ENCODE measurements at regions not wholly inside any gene's neighbourhood (a gene's known extent, or its start where the extent isn't known, plus 50 kb on each side); places are given as distances from the start of the nearest gene placed in this dataset.

DNA sequence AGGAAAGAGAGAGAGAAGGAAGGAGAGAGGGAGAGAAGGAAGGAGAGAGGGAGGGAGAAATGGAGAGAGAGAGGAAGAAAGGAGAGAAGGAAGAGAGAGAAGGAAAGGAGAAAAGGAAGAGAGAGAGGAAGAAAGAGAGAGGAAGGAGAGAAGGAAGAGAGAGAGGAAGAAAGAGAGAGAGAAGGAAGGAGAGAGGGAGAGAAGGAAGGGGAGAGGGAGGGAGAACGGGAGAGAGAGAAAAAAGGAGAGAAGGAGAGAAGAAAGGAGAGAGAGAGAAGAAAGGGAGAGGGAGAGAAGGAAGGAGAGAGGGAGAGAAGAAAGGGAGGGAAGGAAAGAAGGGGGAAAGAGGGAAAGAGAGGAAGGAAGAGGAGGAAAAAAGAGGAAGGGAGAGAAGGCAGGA is 1070.7 kb downstream of the UQCRFS1 start:
- Histone ChIP-seq H3K4me1 (ENCODE audit: insufficient read depth, poor library complexity, severe bottlenecking) (no peaks in the 10 kb centered on the region), H3K27ac (ENCODE audit: poor library complexity, severe bottlenecking) (no peak overlapping the region), H3K36me3 (ENCODE audit: low read depth) (no peaks in the 10 kb centered on the region), H3K4me3 (ENCODE audit: severe bottlenecking) (no peak overlapping the region), H3K27me3 (ENCODE audit: insufficient read depth, poor library complexity, severe bottlenecking) (no peaks in the 10 kb centered on the region), H3K9me3 (ENCODE audit: severe bottlenecking) (no peaks in the 10 kb centered on the region)
- no peak for ATAC-seq (ENCODE audit: low read depth)
- TF ChIP-seq, protein P1, sequence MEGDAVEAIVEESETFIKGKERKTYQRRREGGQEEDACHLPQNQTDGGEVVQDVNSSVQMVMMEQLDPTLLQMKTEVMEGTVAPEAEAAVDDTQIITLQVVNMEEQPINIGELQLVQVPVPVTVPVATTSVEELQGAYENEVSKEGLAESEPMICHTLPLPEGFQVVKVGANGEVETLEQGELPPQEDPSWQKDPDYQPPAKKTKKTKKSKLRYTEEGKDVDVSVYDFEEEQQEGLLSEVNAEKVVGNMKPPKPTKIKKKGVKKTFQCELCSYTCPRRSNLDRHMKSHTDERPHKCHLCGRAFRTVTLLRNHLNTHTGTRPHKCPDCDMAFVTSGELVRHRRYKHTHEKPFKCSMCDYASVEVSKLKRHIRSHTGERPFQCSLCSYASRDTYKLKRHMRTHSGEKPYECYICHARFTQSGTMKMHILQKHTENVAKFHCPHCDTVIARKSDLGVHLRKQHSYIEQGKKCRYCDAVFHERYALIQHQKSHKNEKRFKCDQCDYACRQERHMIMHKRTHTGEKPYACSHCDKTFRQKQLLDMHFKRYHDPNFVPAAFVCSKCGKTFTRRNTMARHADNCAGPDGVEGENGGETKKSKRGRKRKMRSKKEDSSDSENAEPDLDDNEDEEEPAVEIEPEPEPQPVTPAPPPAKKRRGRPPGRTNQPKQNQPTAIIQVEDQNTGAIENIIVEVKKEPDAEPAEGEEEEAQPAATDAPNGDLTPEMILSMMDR (IDR thresholded peaks at IDR 0.05; ENCODE audit: poor library complexity, severe bottlenecking) = no peak
- no peak for DNase-seq (ENCODE audit: low spot score)

DNA sequence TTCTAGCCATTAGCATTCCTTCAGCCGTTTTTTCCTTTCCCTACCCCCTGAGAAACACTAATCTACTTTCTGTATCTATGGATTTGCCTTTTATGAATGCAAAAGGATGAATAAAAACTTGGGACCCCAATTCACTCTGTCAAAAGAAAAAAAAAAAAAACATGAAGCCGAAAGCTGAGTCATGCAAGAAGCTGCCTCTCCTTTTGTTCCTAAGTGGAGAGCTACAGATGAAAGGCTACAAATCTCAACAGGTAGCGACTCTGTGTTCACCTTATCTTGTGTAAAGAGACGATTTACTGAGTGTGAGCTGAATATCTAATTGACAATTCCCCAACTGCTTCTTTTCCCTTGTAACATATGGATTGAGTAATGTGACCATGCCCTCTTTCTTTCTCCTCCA is 1072.8 kb downstream of the UQCRFS1 start:
- no peaks in the 10 kb centered on the region for H3K9me3 ChIP-seq (ENCODE audit: severe bottlenecking)
- no peak overlapping the region for H3K4me3 ChIP-seq (ENCODE audit: severe bottlenecking)
- H3K27me3 ChIP-seq (ENCODE audit: insufficient read depth, poor library complexity, severe bottlenecking) = no peaks in the 10 kb centered on the region
- H3K4me1 ChIP-seq (ENCODE audit: insufficient read depth, poor library complexity, severe bottlenecking) = no peaks in the 10 kb centered on the region
- no peak for DNase-seq (ENCODE audit: low spot score)
- TF ChIP-seq, protein P1 (IDR thresholded peaks at IDR 0.05; ENCODE audit: poor library complexity, severe bottlenecking) = no peak
- no peak for ATAC-seq (ENCODE audit: low read depth)
- H3K27ac ChIP-seq (ENCODE audit: poor library complexity, severe bottlenecking) = no peak overlapping the region
- no peaks in the 10 kb centered on the region for H3K36me3 ChIP-seq (ENCODE audit: low read depth)

DNA sequence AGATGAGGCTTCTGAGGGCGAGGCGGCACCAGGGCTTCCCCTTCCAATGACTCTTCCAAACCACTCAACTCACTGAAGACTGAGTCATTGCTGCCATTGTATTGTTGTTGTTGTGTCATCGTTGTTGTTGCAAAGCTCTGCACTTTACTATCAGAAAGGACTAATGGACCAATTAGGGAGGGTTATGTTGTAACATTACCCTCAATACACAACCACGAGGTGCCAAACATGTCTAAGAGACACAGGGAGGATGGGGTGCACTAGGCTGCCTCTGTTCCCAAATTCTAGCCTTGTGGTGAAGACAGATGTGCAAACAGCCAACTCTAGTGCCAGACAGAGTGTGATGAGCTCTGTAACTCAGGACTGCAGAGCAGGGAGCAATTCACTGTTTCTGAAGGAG is 1075.2 kb downstream of the UQCRFS1 start:
- Histone ChIP-seq H3K27ac (ENCODE audit: poor library complexity, severe bottlenecking) (no peak overlapping the region), H3K36me3 (ENCODE audit: low read depth) (no peaks in the 10 kb centered on the region), H3K4me3 (ENCODE audit: severe bottlenecking) (no peak overlapping the region), H3K27me3 (ENCODE audit: insufficient read depth, poor library complexity, severe bottlenecking) (no peaks in the 10 kb centered on the region), H3K4me1 (ENCODE audit: insufficient read depth, poor library complexity, severe bottlenecking) (no peaks in the 10 kb centered on the region), H3K9me3 (ENCODE audit: severe bottlenecking) (no peaks in the 10 kb centered on the region)
- DNase-seq (ENCODE audit: low spot score) = no peak
- TF ChIP-seq, protein P1 (IDR thresholded peaks at IDR 0.05; ENCODE audit: poor library complexity, severe bottlenecking) = no peak
- no peak for ATAC-seq (ENCODE audit: low read depth)

DNA sequence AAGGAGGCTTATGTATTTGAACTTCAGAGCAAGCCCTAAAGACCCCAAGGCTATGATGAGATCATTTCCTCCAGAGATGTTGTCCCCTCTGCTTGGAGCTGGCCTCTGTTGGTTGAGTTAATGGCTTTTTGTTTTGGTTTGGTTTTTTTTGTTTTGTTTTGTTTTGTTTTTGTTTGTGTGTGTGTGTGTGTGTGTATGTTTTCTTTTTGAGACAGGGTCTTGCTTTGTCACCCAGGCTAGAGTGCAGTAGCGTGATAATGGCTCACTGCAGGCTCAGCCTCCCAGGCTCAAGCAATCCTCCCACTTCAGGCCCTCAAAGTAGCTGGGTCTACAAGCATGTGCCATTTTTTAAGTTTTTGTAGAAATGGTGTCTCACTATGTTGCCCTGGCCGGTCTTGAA is 1076.2 kb downstream of the UQCRFS1 start:
- Histone ChIP-seq H3K36me3 (ENCODE audit: low read depth) (no peaks in the 10 kb centered on the region), H3K4me1 (ENCODE audit: insufficient read depth, poor library complexity, severe bottlenecking) (no peaks in the 10 kb centered on the region), H3K27ac (ENCODE audit: poor library complexity, severe bottlenecking) (no peak overlapping the region), H3K27me3 (ENCODE audit: insufficient read depth, poor library complexity, severe bottlenecking) (no peaks in the 10 kb centered on the region), H3K4me3 (ENCODE audit: severe bottlenecking) (no peak overlapping the region), H3K9me3 (ENCODE audit: severe bottlenecking) (no peaks in the 10 kb centered on the region)
- DNase-seq (ENCODE audit: low spot score) = no peak
- ATAC-seq (ENCODE audit: low read depth) = no peak
- TF ChIP-seq, protein P1 (IDR thresholded peaks at IDR 0.05; ENCODE audit: poor library complexity, severe bottlenecking) = no peak

DNA sequence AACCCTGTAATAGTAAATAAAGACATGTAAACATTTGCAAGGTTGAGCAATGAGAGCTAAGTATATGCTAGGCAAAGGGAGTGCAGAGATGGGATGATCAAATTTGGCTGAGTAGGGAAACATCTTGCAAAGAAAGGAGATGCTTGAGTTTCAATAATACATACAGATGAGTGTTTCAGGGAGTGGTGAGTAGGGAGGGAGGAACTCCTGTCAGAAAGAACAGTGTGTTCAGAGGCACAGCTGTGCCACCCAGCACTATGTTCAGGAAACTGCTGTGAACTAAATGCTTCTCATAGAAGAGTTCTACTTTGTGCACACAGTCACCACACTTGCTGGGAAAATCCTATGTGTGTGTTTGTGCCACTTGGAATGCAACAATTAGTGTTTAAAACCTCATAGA is 1077.1 kb downstream of the UQCRFS1 start:
- no peak overlapping the region for H3K4me3 ChIP-seq (ENCODE audit: severe bottlenecking)
- no peaks in the 10 kb centered on the region for H3K27me3 ChIP-seq (ENCODE audit: insufficient read depth, poor library complexity, severe bottlenecking)
- no peak for ATAC-seq (ENCODE audit: low read depth)
- no peak for DNase-seq (ENCODE audit: low spot score)
- TF ChIP-seq, protein P1 (IDR thresholded peaks at IDR 0.05; ENCODE audit: poor library complexity, severe bottlenecking) = no peak
- H3K9me3 ChIP-seq (ENCODE audit: severe bottlenecking) = no peaks in the 10 kb centered on the region
- no peaks in the 10 kb centered on the region for H3K4me1 ChIP-seq (ENCODE audit: insufficient read depth, poor library complexity, severe bottlenecking)
- H3K27ac ChIP-seq (ENCODE audit: poor library complexity, severe bottlenecking) = no peak overlapping the region
- no peaks in the 10 kb centered on the region for H3K36me3 ChIP-seq (ENCODE audit: low read depth)
